Thoracic aorta (tissue), 2 donors: ENCODE measurements at regions not wholly inside any gene's neighbourhood (a gene's known extent, or its start where the extent isn't known, plus 50 kb on each side); places are given as distances from the start of the nearest gene placed in this dataset.
"Not testable (repeated sequence)": the region's sequence is repeated elsewhere in the genome, so short reads cannot be mapped to it uniquely, and the experiment has no call there.

Experiments
- ATAC-seq: fragments of 150-250 bp; one replicate; pipeline ENCODE4 v1.8.0; 2017; ENCODE audit warnings: low read depth; ENCODE audit not compliant: insufficient number of reproducible peaks, low FRiP score
- DNase-seq: peaks from one replicate; pipeline ENCODE4 v3.0.0-alpha.2; 2020; ENCODE audit warnings: low spot score
- H3K27ac ChIP-seq, 2 donors: fragments of 200-600 bp; sonication (generic); 1 replicate in 1 of 2; 2 replicates in 1 of 2; pipeline ENCODE4 v1.5.1; 2016; ENCODE audit warnings: mild to moderate bottlenecking in 2 of 2, moderate library complexity in 2 of 2
- H3K27me3 ChIP-seq: fragments of 200-600 bp; sonication (generic); replicated peaks from 2 replicates; pipeline ENCODE4 v1.6.0; 2016; ENCODE audit warnings: mild to moderate bottlenecking; ENCODE audit not compliant: insufficient read depth
- H3K36me3 ChIP-seq: fragments of 200-600 bp; sonication (generic); one replicate; pipeline ENCODE4 v1.5.1; 2016
- H3K4me1 ChIP-seq, 2 donors: fragments of 200-600 bp; sonication (generic); 1 replicate in 1 of 2; 2 replicates in 1 of 2; pipeline versions ENCODE4 v1.5.1 to v1.6.0; 2016; ENCODE audit warnings: low read depth in 2 of 2, mild to moderate bottlenecking in 1 of 2; ENCODE audit not compliant: control insufficient read depth in 1 of 2
- H3K4me3 ChIP-seq: fragments of 200-600 bp; sonication (generic); 2 replicates; pipeline ENCODE4 v1.5.1; 2016; ENCODE audit warnings: mild to moderate bottlenecking
- H3K9me3 ChIP-seq: fragments of 200-600 bp; sonication (generic); 2 replicates; pipeline ENCODE4 v1.5.1; 2016
- TF ChIP-seq, protein P1 (sequence below): fragments of 200-600 bp; sonication (generic); IDR thresholded peaks from one replicate; pipeline ENCODE4 v1.5.1; 2019; ENCODE audit warnings: antibody characterized with exemption

DNA sequence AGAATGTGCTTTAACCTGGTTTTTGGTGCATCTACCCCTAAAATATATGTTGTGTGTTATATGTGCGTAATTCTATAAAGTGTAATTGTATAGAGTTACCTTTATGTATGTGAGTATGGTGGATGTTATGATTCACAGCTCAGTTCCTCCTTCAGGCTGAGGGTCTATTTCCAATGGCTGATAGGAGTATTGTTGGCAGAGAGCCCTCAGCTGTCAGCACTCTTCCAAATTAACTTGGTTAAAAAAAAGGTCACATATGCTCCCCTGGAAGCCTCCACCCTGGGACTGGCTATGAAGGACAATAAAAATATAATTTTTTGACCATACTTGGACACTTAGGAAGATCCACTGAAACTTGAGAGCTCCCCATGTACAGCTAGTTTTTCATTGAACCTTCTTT is 250.4 kb upstream of the CDH12 start:
- ATAC-seq (no peak), DNase-seq (no peak)
- Histone ChIP-seq H3K27ac (no peak overlapping the region), H3K9me3 (no peaks in the 10 kb centered on the region), H3K27me3 (no peaks in the 10 kb centered on the region), H3K4me1 (no peaks in the 10 kb centered on the region), H3K4me3 (no peak overlapping the region), H3K36me3 (no peaks in the 10 kb centered on the region)
- TF ChIP-seq, protein P1, sequence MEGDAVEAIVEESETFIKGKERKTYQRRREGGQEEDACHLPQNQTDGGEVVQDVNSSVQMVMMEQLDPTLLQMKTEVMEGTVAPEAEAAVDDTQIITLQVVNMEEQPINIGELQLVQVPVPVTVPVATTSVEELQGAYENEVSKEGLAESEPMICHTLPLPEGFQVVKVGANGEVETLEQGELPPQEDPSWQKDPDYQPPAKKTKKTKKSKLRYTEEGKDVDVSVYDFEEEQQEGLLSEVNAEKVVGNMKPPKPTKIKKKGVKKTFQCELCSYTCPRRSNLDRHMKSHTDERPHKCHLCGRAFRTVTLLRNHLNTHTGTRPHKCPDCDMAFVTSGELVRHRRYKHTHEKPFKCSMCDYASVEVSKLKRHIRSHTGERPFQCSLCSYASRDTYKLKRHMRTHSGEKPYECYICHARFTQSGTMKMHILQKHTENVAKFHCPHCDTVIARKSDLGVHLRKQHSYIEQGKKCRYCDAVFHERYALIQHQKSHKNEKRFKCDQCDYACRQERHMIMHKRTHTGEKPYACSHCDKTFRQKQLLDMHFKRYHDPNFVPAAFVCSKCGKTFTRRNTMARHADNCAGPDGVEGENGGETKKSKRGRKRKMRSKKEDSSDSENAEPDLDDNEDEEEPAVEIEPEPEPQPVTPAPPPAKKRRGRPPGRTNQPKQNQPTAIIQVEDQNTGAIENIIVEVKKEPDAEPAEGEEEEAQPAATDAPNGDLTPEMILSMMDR = no peak

DNA sequence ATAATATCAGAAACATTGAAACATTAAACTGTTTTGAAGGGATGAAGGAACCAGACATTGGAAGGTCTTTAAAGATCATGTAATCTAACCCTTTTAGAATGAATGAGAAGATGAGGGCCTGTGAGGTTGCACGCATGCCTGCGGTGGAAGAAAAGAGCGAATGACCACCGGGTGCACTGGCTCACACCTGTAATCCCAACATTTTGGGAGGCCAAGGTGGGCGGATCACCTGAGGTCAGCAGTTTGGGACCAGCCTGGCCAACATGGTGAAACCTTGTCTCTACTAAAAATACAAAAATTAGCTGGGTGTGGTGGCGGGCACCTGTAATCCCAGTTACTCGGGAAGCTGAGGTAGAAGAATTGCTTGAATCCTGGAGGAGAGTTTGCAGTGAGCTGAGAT is 242.3 kb upstream of the CDH12 start:
- H3K4me1 ChIP-seq, ATAC-seq, H3K9me3 ChIP-seq, H3K27ac ChIP-seq, H3K4me3 ChIP-seq, H3K36me3 ChIP-seq, H3K27me3 ChIP-seq, DNase-seq: not testable (repeated sequence)

DNA sequence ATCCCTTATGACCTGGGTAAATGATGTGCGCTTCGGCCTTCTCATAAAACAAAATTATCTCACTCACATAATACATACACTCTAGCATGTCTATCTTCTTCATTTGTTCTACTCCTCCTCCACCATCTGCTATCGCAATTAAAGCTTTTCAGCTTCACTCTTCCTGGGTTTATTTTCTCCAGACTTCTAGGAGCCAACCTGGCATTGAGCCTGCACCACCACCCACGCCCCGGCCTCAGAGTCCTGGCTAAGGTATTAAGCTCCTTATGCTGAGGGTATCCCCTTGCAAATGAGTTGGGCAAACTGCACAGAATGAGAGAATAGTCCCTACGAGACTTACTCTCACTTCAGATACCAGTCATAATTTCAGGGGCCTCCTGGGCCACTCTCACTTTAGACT is 236.1 kb upstream of the CDH12 start:
- no peak for ATAC-seq
- TF ChIP-seq, protein P1 = no peak
- DNase-seq = no peak
- H3K4me1 ChIP-seq = no peaks in the 10 kb centered on the region
- H3K36me3 ChIP-seq = no peaks in the 10 kb centered on the region
- H3K27ac ChIP-seq = no peak overlapping the region
- no peaks in the 10 kb centered on the region for H3K27me3 ChIP-seq
- no peaks in the 10 kb centered on the region for H3K9me3 ChIP-seq
- no peak overlapping the region for H3K4me3 ChIP-seq

DNA sequence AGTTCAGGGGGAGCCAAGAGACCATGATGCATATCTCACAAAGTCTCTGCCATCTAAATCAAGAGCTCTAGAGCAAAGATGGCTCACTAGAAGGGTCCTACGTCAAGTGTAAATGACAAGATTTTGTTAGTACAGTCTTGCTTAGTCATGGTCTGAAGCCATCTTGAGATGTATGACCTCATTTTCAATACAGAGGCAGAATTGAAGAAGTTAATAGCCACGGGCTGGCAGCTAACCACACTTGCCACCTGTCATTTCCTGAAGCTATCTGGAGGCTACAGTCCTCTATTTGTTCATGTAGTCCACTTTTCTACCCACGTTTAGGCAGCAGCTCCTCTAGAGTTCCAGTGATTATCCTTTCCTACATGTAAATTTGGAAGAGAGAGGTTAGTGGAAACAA is 231.7 kb upstream of the CDH12 start:
- DNase-seq = no peak
- TF ChIP-seq, protein P1 = no peak
- Histone ChIP-seq H3K4me1 (no peaks in the 10 kb centered on the region), H3K27me3 (no peaks in the 10 kb centered on the region), H3K36me3 (no peaks in the 10 kb centered on the region), H3K9me3 (no peaks in the 10 kb centered on the region), H3K4me3 (no peak overlapping the region), H3K27ac (no peak overlapping the region)
- ATAC-seq = no peak

DNA sequence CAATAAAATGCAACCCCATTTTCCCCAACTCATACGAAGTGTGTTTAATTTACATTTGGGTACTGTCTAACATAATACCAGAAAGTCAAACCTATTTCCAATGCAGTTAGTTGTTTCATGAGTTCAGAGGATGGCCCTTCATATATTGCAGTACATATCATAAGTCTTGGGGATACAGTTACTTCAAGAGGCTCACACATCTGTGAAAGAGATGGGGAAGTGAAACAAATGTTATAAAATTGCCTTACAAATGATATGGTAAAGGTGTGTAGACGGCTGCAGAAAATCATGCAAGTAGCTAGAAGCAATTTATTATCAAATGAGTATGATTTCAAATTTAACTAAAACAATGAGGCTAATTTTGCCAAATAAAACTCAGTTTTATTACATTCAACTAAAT is 219.0 kb upstream of the CDH12 start:
- no peaks in the 10 kb centered on the region for H3K9me3 ChIP-seq

DNA sequence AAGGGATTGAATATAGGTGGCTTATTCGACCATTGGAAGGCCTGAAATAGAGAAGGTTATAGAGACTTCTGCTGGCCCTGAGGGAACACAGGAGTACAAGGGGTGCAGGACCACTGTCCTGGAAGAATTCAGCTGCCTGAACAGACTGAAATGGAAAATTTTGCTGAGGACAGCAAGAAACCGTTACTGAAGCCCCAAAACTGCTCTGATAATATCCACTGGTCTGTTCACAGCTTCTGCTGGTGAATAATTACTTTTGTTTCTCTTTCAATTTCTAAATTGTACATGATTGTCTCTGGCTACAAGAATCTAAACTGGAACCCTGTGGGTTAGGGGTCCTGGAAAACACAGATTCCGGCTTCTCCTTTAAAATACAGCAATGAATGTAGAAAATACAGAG is 218.5 kb upstream of the CDH12 start:
- H3K27ac ChIP-seq = no peak overlapping the region
- no peaks in the 10 kb centered on the region for H3K27me3 ChIP-seq
- no peaks in the 10 kb centered on the region for H3K9me3 ChIP-seq
- ATAC-seq (no peak), DNase-seq (no peak)
- H3K4me3 ChIP-seq = no peak overlapping the region
- no peaks in the 10 kb centered on the region for H3K36me3 ChIP-seq
- TF ChIP-seq, protein P1 = no peak
- H3K4me1 ChIP-seq = no peaks in the 10 kb centered on the region

More for the DNA sequence above, 219.0 kb upstream of the CDH12 start:
- Histone ChIP-seq H3K27me3 (no peaks in the 10 kb centered on the region), H3K4me3 (no peak overlapping the region), H3K4me1 (no peaks in the 10 kb centered on the region), H3K27ac (no peak overlapping the region), H3K36me3 (no peaks in the 10 kb centered on the region)
- TF ChIP-seq, protein P1 = no peak
- ATAC-seq (no peak), DNase-seq (no peak)
